PFSK-1 (cell line): ENCODE measurements at regions not wholly inside any gene's neighbourhood (a gene's known extent, or its start where the extent isn't known, plus 50 kb on each side); places are given as distances from the start of the nearest gene placed in this dataset.

Experiments
- POLR2AphosphoS5 ChIP-seq: IDR thresholded peaks from 2 replicates; pipeline ENCODE4 v1.6.1; 2012; ENCODE audit warnings: low read depth, mild to moderate bottlenecking, control low read depth, low read length, moderate library complexity
- SIN3A ChIP-seq: IDR thresholded peaks from 2 replicates; pipeline ENCODE4 v1.6.1; 2012; ENCODE audit warnings: mild to moderate bottlenecking, low read length, moderate library complexity, borderline replicate concordance; ENCODE audit not compliant: insufficient read depth
- TAF1 ChIP-seq: IDR thresholded peaks from 2 replicates; pipeline ENCODE4 v1.6.1; 2012; ENCODE audit warnings: low read length, control low read depth, borderline replicate concordance; ENCODE audit not compliant: insufficient read depth
- TF ChIP-seq, protein P1 (sequence below), 2 experiments: IDR thresholded peaks; 2 replicates each; pipeline versions ENCODE4 v1.6.1 to v1.8.0; 2011 to 2012; ENCODE audit warnings: low read depth in 2 of 2, low read length in 2 of 2, control low read depth in 1 of 2, inconsistent platforms in 1 of 2, mild to moderate bottlenecking in 1 of 2, moderate library complexity in 1 of 2; ENCODE audit not compliant: insufficient read depth in 1 of 2

DNA sequence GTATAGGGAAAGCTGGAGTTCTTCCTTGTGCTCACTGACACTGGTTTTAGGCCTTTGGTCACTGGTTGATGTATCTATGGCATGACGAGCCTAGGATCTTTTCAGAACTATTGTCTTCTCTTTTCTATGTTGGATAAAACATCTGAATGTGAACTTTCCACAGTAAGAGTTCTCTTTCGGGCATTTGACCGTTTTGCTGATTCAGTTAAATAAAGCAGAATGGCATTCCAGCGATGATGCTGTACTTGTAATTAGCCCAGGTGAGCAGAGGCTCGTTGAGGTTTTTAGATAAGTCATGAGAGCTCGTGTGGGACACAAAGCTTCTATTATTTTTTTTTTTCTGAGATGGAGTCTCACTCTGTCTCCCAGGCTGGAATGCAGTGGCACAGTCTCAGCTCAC lies 160.2 kb upstream of the DPP6 start:
- TF ChIP-seq SIN3A (no peak), POLR2AphosphoS5 (no peak), TAF1 (no peak)
- TF ChIP-seq, protein P1, sequence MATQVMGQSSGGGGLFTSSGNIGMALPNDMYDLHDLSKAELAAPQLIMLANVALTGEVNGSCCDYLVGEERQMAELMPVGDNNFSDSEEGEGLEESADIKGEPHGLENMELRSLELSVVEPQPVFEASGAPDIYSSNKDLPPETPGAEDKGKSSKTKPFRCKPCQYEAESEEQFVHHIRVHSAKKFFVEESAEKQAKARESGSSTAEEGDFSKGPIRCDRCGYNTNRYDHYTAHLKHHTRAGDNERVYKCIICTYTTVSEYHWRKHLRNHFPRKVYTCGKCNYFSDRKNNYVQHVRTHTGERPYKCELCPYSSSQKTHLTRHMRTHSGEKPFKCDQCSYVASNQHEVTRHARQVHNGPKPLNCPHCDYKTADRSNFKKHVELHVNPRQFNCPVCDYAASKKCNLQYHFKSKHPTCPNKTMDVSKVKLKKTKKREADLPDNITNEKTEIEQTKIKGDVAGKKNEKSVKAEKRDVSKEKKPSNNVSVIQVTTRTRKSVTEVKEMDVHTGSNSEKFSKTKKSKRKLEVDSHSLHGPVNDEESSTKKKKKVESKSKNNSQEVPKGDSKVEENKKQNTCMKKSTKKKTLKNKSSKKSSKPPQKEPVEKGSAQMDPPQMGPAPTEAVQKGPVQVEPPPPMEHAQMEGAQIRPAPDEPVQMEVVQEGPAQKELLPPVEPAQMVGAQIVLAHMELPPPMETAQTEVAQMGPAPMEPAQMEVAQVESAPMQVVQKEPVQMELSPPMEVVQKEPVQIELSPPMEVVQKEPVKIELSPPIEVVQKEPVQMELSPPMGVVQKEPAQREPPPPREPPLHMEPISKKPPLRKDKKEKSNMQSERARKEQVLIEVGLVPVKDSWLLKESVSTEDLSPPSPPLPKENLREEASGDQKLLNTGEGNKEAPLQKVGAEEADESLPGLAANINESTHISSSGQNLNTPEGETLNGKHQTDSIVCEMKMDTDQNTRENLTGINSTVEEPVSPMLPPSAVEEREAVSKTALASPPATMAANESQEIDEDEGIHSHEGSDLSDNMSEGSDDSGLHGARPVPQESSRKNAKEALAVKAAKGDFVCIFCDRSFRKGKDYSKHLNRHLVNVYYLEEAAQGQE (IDR thresholded peaks at IDR 0.05; ENCODE audit: insufficient read depth in 1 of 2, low read depth in 2 of 2, low read length in 2 of 2): no peak
